Esophagus muscularis mucosa (tissue), 4 donors: ENCODE measurements at regions not wholly inside any gene's neighbourhood (a gene's known extent, or its start where the extent isn't known, plus 50 kb on each side); places are given as distances from the start of the nearest gene placed in this dataset.

Experiments used
- DNase-seq: peaks from one replicate; pipeline ENCODE4 v3.0.0-alpha.2; 2017; ENCODE audit errors: extremely low spot score
- H3K27ac ChIP-seq, 4 donors: fragments of 200-600 bp; sonication (generic); replicated peaks in 1 of 4; 1 replicate in 3 of 4; 2 replicates in 1 of 4; pipeline ENCODE4 v1.5.1; 2016 to 2019; ENCODE audit warnings: mild to moderate bottlenecking in 1 of 4
- H3K27me3 ChIP-seq, 4 donors: fragments of 200-600 bp; sonication (generic); one replicate each; pipeline versions ENCODE4 v1.5.1 to v1.6.0; 2016 to 2019
- H3K36me3 ChIP-seq, 4 donors: fragments of 200-600 bp; sonication (generic); one replicate each; pipeline ENCODE4 v1.5.1; 2016 to 2019
- H3K4me1 ChIP-seq, 4 donors: fragments of 200-600 bp; sonication (generic); one replicate each; pipeline ENCODE4 v1.5.1; 2016 to 2019
- H3K4me3 ChIP-seq, 4 donors: fragments of 200-600 bp; sonication (generic); 1 replicate in 2 of 4; 2 replicates in 2 of 4; pipeline ENCODE4 v1.5.1; 2016 to 2019; ENCODE audit warnings: mild to moderate bottlenecking in 4 of 4, moderate library complexity in 1 of 4
- H3K9me3 ChIP-seq, 4 donors: fragments of 200-600 bp; sonication (generic); 1 replicate in 3 of 4; 2 replicates in 1 of 4; pipeline ENCODE4 v1.5.1; 2016 to 2019
- EP300 ChIP-seq: sonication (generic); formaldehyde crosslinking; IDR thresholded peaks from one replicate; pipeline ENCODE4 v1.6.1; 2017; ENCODE audit warnings: antibody characterized with exemption
- POLR2A ChIP-seq: fragments of 450-650 bp; IDR thresholded peaks from one replicate; pipeline ENCODE4 v1.6.1; 2017; ENCODE audit warnings: antibody characterized with exemption, moderate library complexity, mild to moderate bottlenecking, low read depth
- POLR2AphosphoS5 ChIP-seq, 2 donors: sonication (generic); formaldehyde crosslinking; IDR thresholded peaks; one replicate each; pipeline ENCODE4 v1.6.1; 2017; ENCODE audit warnings: antibody characterized with exemption in 2 of 2
- WGBS: methylation state at CpG from one replicate; pipeline ENCODE4 v1.1.5; 2018; 5-methylcytosine and 5-hydroxymethylcytosine counted together
- intact Hi-C: fragments of 100-400 bp; cut with DNase I; formaldehyde crosslinking; loops from one replicate; pipeline ENCODE4 v1.15.1; 2023
- TF ChIP-seq, protein P1 (sequence below), 3 experiments: fragments of 200-600 bp in 2 of 3; fragments of 450-650 bp in 1 of 3; sonication (generic) in 2 of 3; IDR thresholded peaks; one replicate each; pipeline ENCODE4 v1.5.1; 2017 to 2019; ENCODE audit warnings: antibody characterized with exemption in 3 of 3, mild to moderate bottlenecking in 2 of 3, moderate library complexity in 1 of 3

DNA sequence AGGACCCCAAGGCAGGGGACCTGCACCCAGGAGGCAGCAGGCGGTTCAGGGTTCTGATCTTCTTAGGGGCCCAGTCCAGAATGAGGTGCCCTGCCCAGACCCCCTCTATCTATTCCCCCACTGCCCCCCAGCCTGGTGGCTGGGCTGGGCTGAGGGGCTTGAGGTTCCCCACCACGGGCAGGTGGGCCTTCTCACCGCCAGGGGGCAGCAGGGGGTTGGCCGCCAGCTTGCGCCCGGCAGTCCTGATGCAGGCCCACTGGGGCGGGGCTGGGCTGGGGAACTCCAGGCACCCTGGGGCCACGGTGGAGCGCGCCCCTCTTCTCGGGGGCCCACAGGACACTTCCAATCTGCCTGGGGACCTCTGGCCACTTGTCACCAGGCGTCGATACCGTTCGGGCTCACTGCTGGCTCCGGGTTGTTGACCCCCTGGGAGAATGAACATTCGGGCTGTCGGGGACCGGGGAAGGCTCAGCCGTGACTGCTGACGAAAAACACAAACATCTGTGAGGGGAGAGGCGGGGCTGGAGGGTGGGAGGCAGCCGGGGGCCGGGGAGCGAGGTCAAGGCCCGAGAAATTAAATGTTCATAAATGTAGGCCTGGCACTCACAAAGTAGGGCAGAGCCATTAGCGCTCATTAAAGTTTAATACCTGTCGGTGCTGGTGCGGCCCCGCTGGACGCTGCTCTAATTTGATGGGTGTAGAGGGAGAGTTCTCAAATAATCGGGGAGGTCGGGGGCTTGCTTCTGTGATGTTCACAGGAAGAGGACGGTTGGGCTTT is 219.3 kb upstream of the GSE1 start:
- Histone ChIP-seq H3K36me3 (no peaks in the 10 kb centered on the region), H3K27ac (peak overlapping the region; percentile 71 to 88 (median 78)), H3K27me3 (no peaks in the 10 kb centered on the region), H3K9me3 (no peaks in the 10 kb centered on the region), H3K4me1 (peaks cover 46 to 78% (median 70%) of the 10 kb centered on the region in 4 donors), H3K4me3 (no peak overlapping the region)
- no peak for DNase-seq
- no peak for TF ChIP-seq POLR2A
- TF ChIP-seq, protein P1, sequence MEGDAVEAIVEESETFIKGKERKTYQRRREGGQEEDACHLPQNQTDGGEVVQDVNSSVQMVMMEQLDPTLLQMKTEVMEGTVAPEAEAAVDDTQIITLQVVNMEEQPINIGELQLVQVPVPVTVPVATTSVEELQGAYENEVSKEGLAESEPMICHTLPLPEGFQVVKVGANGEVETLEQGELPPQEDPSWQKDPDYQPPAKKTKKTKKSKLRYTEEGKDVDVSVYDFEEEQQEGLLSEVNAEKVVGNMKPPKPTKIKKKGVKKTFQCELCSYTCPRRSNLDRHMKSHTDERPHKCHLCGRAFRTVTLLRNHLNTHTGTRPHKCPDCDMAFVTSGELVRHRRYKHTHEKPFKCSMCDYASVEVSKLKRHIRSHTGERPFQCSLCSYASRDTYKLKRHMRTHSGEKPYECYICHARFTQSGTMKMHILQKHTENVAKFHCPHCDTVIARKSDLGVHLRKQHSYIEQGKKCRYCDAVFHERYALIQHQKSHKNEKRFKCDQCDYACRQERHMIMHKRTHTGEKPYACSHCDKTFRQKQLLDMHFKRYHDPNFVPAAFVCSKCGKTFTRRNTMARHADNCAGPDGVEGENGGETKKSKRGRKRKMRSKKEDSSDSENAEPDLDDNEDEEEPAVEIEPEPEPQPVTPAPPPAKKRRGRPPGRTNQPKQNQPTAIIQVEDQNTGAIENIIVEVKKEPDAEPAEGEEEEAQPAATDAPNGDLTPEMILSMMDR (IDR thresholded peaks at IDR 0.05), result peak; percentile 73 to 89 (median 79)
- no peak for TF ChIP-seq POLR2AphosphoS5 (IDR thresholded peaks at IDR 0.05)
- intact Hi-C loops, result no loop called here
- WGBS, result 70% methylated on average over 22 of the region's 34 CpGs

DNA sequence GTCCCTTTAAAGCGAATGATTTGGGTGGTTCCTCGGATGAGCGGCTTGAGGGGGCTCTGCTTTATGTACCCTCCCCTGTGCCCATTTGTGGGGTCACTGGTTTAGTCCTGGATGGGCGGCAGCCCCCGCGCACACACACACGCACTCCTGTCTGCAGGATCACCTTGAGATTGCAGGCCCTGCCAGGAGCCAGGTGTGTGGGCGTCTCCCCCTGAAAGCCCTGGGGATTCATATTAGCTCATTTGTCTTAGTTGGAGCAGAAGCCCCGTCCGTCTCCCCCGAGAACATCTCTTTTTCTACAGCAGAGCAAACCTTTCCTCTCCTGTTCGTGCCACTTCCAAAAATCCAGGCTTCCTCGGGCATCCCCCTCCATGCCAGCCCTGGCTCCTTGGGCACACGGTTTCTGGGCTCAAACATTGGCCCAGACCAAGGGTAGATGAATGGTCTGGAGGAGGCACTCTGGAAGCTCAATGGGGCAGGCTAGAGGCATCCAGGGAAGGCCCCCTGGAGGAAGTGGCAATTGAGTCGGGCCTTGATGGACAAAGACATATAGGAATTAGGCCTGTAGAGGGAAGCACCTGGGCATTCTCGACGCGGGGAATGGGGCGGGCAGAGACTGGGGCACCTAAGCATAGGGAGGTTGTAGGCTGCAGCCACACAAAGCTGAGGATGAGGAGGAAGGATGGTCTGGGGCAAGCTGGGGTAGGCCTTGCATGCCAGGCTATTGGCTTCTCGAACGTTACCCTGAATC is 218.5 kb upstream of the GSE1 start:
- no peaks in the 10 kb centered on the region for H3K9me3 ChIP-seq
- no peak for DNase-seq
- no peak for TF ChIP-seq POLR2AphosphoS5 (IDR thresholded peaks at IDR 0.05)
- TF ChIP-seq, protein P1 (IDR thresholded peaks at IDR 0.05), result no peak
- TF ChIP-seq EP300, result no peak
- TF ChIP-seq POLR2A, result no peak
- peak overlapping the region; percentile 71 to 88 (median 78) for H3K27ac ChIP-seq
- WGBS, result 91% methylated on average over 21 of the region's 21 CpGs
- no peaks in the 10 kb centered on the region for H3K27me3 ChIP-seq
- peaks cover 46 to 74% (median 67%) of the 10 kb centered on the region in 4 donors for H3K4me1 ChIP-seq
- H3K36me3 ChIP-seq, result no peaks in the 10 kb centered on the region
- H3K4me3 ChIP-seq, result no peak overlapping the region
- intact Hi-C loops, result no loop called here

DNA sequence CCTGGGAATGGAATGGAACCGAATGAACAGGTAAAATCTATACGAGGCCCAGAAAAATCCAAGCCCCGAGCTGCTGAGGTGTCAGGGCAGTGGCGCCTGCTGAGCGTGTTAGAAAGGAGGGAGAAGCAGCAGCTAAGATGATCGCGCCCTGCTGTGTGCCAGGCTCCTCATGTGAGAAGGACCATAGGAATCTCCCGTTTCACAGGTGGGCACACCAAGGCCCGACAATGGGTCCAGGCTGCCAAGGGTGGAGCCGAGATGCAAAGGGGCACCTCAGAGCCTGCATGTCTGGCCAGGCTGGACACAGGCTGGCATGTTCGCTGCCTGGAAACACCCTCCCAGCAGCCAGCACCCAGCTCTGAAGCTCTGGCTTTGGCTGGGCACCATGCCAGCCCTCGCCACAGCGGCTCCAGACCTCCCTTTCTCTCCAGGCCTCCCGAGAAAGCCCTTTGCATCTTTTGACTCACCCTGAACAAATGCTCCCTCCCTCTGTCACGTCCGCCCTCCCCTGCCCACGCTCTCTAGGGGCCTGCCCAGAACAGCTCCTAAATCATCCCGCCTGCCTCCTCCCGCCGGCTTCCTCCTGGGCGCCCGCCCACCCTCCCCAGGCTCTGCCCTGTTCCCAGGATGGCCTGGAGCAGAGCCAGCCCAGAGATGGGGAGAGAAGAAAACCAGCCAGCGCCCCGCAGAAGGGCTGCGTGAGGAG is 217.8 kb upstream of the GSE1 start:
- Histone ChIP-seq H3K27ac (peak overlapping the region; percentile 71 to 88 (median 78)), H3K27me3 (no peaks in the 10 kb centered on the region), H3K9me3 (no peaks in the 10 kb centered on the region), H3K36me3 (no peaks in the 10 kb centered on the region), H3K4me3 (peak overlapping the region in 2 of 4 donors; percentile 6 to 31), H3K4me1 (peaks cover 43 to 67% (median 60%) of the 10 kb centered on the region in 4 donors)
- no peak for DNase-seq
- intact Hi-C loops, result no loop called here
- TF ChIP-seq EP300 (no peak), POLR2AphosphoS5 (IDR thresholded peaks at IDR 0.05) (peak; percentile 54 to 70), POLR2A (no peak)
- TF ChIP-seq, protein P1 (IDR thresholded peaks at IDR 0.05), result no peak
- 48% methylated on average over 12 of the region's 25 CpGs for WGBS

DNA sequence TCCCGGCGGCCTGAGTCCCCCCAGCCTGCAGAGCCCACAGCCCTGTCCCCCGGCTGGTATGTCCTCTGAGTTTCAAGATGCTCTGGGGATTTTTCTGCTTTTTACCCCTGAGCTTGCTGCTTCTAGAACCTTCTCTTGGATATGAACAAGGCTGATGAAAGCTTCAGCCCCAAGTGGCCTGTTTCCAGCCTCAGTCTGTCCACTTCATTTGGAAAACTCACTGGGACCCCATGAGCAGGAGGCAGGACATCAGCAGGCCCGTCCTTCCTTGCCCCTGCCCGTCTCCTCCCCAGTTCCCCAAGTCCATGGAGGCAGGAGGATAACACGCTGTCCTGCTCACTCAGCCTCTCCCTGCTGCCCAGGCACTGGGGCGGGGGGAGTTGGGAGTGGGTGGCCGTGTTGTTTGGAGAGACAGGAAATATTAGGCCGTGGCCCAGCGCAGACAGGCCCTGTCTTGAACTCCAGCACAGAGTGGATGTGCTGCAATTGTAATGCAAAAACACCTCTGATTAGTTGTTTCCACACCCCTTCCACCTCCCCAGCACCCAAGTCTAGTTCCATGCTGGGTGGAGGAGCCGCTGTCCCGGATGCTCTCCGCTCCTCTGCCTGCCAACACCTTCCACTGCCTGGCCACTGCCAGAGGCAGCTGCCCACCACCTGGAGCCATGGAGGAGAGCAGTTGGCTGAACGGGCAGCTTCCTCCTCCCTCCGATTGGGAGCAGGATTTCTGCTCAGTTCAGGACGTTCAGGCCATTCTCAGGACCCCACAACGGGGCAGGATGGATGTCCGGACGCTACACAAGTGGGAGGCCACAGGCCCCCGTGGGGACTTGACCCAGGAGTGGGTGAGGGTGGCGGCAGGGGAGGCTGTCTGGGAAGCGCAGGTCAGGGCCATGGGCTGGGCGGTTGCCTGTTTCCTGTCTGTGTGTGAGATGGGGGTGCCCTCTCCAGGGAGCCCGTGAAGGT is 216.9 kb upstream of the GSE1 start:
- Histone ChIP-seq H3K4me1 (peaks cover 34 to 59% (median 51%) of the 10 kb centered on the region in 4 donors), H3K27me3 (no peaks in the 10 kb centered on the region), H3K4me3 (peak overlapping the region in 2 of 4 donors; percentile 6 to 31), H3K9me3 (no peaks in the 10 kb centered on the region), H3K36me3 (no peaks in the 10 kb centered on the region), H3K27ac (peak overlapping the region; percentile 71 to 88 (median 78))
- 53% methylated on average over 18 of the region's 24 CpGs for WGBS
- intact Hi-C loops, result no loop called here
- TF ChIP-seq EP300, result no peak
- no peak for TF ChIP-seq POLR2AphosphoS5 (IDR thresholded peaks at IDR 0.05)
- TF ChIP-seq POLR2A, result no peak
- TF ChIP-seq, protein P1 (IDR thresholded peaks at IDR 0.05), result no peak
- DNase-seq, result no peak
